Panc1 (cell line): ENCODE measurements at regions not wholly inside any gene's neighbourhood (a gene's known extent, or its start where the extent isn't known, plus 50 kb on each side); places are given as distances from the start of the nearest gene placed in this dataset.

ENCODE experiments used
- ATAC-seq: fragments of 200-7000 bp; cut with Tn5 transposase; 2 replicates; pipeline ENCODE4 v1.9.1; 2020; ENCODE audit warnings: mild to moderate bottlenecking, moderate library complexity
- BruUV-seq: library from RNA; stranded (reverse); fragments of 400-500 nt; replicated peaks from 2 replicates; lab custom pipeline; 2021; lab: Mats Ljungman, UMichigan
- CTCF ChIA-PET: fragments of 300-600 bp; sonication (Branson Sonifier 250); formaldehyde crosslinking; loops from one replicate; lab custom pipeline; 2022; ENCODE audit warnings: antibody characterized with exemption; lab: Charles Lee
- POLR2A ChIA-PET: fragments of 300-600 bp; sonication (Branson Sonifier 250); formaldehyde crosslinking; loops from one replicate; lab custom pipeline; 2022; ENCODE audit warnings: antibody characterized with exemption; lab: Charles Lee
- DNase-seq: peaks from one replicate; pipeline ENCODE4 v3.0.0-alpha.2; 2010; ENCODE audit warnings: low read depth, low spot score
- H3K27ac ChIP-seq: 2 replicates; pipeline ENCODE4 v1.5.1; 2011; ENCODE audit warnings: mild to moderate bottlenecking, low read length, inconsistent platforms
- H3K27me3 ChIP-seq: fragments of 200-500 bp; sonication (Bioruptor generic); 2 replicates; pipeline ENCODE4 v1.6.0; 2014; ENCODE audit warnings: low read length, inconsistent platforms; ENCODE audit not compliant: control insufficient read depth, insufficient read depth
- H3K36me3 ChIP-seq: fragments of 200-500 bp; sonication (Bioruptor generic); 2 replicates; pipeline ENCODE4 v1.5.1; 2014; ENCODE audit warnings: inconsistent platforms, mild to moderate bottlenecking, low read length, moderate library complexity; ENCODE audit not compliant: control insufficient read depth, insufficient read depth
- H3K4me1 ChIP-seq: 2 replicates; pipeline ENCODE4 v1.5.1; 2011; ENCODE audit warnings: inconsistent platforms, mild to moderate bottlenecking, low read length, moderate library complexity; ENCODE audit not compliant: control insufficient read depth, insufficient read depth
- H3K4me3 ChIP-seq, 2 experiments: 2 replicates each; pipeline ENCODE4 v1.5.1; 2011 to 2012; ENCODE audit warnings: low read depth in 2 of 2, low read length in 2 of 2, mild to moderate bottlenecking in 2 of 2, inconsistent platforms in 1 of 2, moderate library complexity in 1 of 2
- H3K9me3 ChIP-seq: fragments of 200-500 bp; sonication (Bioruptor generic); 2 replicates; pipeline ENCODE4 v1.5.1; 2014; ENCODE audit warnings: low read depth, mild to moderate bottlenecking, inconsistent platforms, low read length, moderate library complexity; ENCODE audit not compliant: control insufficient read depth, insufficient read depth
- POLR2AphosphoS5 ChIP-seq: IDR thresholded peaks from 2 replicates; pipeline ENCODE4 v1.6.1; 2012; ENCODE audit warnings: mild to moderate bottlenecking, low read depth, low read length, moderate library complexity
- REST ChIP-seq, 2 experiments: IDR thresholded peaks; 2 replicates each; pipeline ENCODE4 v1.6.1; 2011 to 2012; ENCODE audit warnings: low read depth in 2 of 2, control low read depth in 1 of 2, low read length in 1 of 2, mild to moderate bottlenecking in 1 of 2, moderate library complexity in 1 of 2; ENCODE audit not compliant: insufficient read depth in 1 of 2
- SIN3A ChIP-seq: IDR thresholded peaks from 2 replicates; pipeline ENCODE4 v1.6.1; 2012; ENCODE audit warnings: low read depth, mild to moderate bottlenecking, low read length, moderate library complexity, borderline replicate concordance; ENCODE audit not compliant: insufficient read depth
- TCF7L2 ChIP-seq: IDR thresholded peaks from 2 replicates; pipeline ENCODE4 v1.6.1; 2011; ENCODE audit warnings: mild to moderate bottlenecking, low read depth, low read length, inconsistent platforms
- in situ Hi-C: cut with HindIII; loops from 2 replicates; pipeline ENCODE4 v1.10.0; 2016; ENCODE audit warnings: low sequenced_read_pairs, low pct_unique_long_range_greater_than_20kb
- intact Hi-C: fragments of 100-400 bp; cut with micrococcal nuclease; formaldehyde crosslinking; loops from one replicate; pipeline ENCODE4 v1.10.0; 2022; ENCODE audit not compliant: unreplicated experiment
- TF ChIP-seq, protein P1 (sequence below): fragments of 450-650 bp; IDR thresholded peaks from 2 replicates; pipeline ENCODE4 v1.5.1; 2017; ENCODE audit warnings: mild to moderate bottlenecking

DNA sequence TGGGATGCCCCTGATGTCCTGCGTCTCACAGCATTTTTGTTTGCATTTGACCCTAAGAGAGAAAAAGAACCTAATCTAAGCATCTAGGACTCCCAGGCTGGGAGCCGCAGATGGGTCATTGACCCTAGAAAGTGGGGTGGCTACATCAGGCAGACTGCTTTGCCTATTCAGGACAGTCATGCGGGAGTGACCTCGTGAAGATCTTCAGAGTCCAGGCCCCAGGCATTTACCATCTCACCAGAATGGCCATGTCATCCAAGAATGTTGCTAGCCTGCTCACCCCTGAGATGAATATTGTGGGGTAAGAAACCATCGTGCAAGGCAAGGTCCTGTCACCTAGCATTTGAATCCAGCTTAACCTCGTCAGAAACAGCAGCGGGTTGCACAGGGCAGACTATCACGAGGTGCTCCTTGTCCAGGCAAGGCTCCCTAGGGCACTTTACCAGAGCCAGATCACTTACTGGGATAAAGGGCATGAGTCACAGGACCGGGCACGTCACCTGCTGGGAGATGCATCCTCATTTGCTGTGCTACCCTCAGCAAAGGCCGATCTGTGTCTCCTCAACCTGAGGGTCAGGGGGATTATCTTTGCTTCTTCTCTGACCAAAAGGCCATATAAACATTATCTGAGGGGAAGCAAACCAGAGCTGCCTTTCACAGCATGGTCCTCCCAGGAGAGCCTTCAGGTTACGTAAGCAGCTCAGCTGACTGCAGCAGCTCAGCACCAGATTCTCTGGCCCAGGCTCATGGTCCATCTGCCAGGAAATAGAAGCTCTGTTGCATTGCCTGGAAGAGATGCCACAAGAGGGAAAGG is 162.3 kb downstream of the ACKR3 start:
- POLR2A ChIA-PET, result no interaction called here
- BruUV-seq, result no TSS peak

DNA sequence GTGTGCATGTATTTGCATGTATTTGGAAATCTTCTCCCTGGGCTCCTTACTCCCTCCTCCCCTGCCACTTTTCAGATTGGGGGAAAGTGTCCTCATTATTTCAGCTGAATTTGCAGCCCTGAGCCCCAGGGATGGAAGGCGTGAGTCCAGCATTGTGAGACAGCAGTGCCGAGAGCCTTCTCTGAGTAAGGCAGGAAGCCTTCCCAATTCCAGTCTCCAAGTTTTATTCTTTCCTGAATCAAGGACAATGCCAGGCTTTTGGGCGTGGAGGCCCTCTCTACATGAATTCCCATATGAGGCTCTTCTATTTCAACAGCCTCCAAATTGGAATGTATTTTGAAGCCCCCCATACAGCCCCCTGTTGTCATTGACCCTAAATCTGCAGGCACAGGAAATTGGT is 163.5 kb downstream of the ACKR3 start:
- in situ Hi-C loops, result no loop called here
- ChIA-PET POLR2A (no interaction called here), CTCF (no interaction called here)
- Histone ChIP-seq H3K9me3 (no peaks in the 10 kb centered on the region), H3K27ac (no peak overlapping the region), H3K36me3 (no peaks in the 10 kb centered on the region), H3K4me3 (no peak overlapping the region), H3K4me1 (no peaks in the 10 kb centered on the region), H3K27me3 (peaks cover 5% of the 10 kb centered on the region)
- no peak for TF ChIP-seq SIN3A
- no peak for TF ChIP-seq POLR2AphosphoS5
- TF ChIP-seq TCF7L2, result no peak
- BruUV-seq, result no TSS peak
- intact Hi-C loops, result no loop called here
- no peak for DNase-seq
- no peak for ATAC-seq

More for the DNA sequence above, 162.3 kb downstream of the ACKR3 start:
- Histone ChIP-seq H3K27ac (no peak overlapping the region), H3K4me3 (no peak overlapping the region), H3K36me3 (no peaks in the 10 kb centered on the region), H3K9me3 (no peaks in the 10 kb centered on the region), H3K4me1 (no peaks in the 10 kb centered on the region), H3K27me3 (peaks cover 5% of the 10 kb centered on the region)
- ATAC-seq (no peak), DNase-seq (no peak)
- intact Hi-C loops, result no loop called here
- TF ChIP-seq POLR2AphosphoS5 (no peak), TCF7L2 (no peak), REST (IDR thresholded peaks at IDR 0.05; ENCODE audit: insufficient read depth in 1 of 2, low read depth in 2 of 2, low read length in 1 of 2) (no peak), SIN3A (no peak)
- TF ChIP-seq, protein P1, sequence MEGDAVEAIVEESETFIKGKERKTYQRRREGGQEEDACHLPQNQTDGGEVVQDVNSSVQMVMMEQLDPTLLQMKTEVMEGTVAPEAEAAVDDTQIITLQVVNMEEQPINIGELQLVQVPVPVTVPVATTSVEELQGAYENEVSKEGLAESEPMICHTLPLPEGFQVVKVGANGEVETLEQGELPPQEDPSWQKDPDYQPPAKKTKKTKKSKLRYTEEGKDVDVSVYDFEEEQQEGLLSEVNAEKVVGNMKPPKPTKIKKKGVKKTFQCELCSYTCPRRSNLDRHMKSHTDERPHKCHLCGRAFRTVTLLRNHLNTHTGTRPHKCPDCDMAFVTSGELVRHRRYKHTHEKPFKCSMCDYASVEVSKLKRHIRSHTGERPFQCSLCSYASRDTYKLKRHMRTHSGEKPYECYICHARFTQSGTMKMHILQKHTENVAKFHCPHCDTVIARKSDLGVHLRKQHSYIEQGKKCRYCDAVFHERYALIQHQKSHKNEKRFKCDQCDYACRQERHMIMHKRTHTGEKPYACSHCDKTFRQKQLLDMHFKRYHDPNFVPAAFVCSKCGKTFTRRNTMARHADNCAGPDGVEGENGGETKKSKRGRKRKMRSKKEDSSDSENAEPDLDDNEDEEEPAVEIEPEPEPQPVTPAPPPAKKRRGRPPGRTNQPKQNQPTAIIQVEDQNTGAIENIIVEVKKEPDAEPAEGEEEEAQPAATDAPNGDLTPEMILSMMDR, result no peak
- in situ Hi-C loops, result no loop called here
- CTCF ChIA-PET, result no interaction called here

DNA sequence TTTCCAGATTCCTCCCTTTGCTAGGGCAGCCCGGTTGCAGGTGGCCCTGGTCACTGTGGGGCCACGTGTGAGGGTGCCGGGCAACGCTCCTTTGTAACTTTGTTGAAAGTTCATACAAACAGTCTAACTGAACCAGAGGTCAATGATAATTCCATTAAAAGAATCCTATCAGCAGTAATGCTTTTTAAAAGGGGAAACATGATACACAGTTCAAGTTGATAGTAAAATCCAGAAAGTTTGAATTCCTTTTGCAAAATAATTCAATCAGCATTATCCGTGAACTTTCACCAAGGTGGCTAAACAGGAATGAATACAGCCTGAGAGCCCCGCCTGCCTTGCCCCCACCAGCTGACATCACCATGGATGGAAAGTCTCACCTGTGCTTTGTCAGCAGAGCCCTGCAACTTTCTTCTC is 166.2 kb downstream of the ACKR3 start:
- ATAC-seq (no peak), DNase-seq (no peak)
- ChIA-PET CTCF (no interaction called here), POLR2A (interaction anchor here (0.6 kb wide), 1 partner anchor 161 kb away, joined by 3 read pairs; no protein-coding TSS in a partner anchor)
- intact Hi-C loops (no loop called here), in situ Hi-C loops (no loop called here)
- peaks cover 5% of the 10 kb centered on the region for H3K27me3 ChIP-seq
- H3K27ac ChIP-seq, result no peak overlapping the region
- no peaks in the 10 kb centered on the region for H3K4me1 ChIP-seq
- no peak overlapping the region for H3K4me3 ChIP-seq
- H3K36me3 ChIP-seq, result no peaks in the 10 kb centered on the region
- no peaks in the 10 kb centered on the region for H3K9me3 ChIP-seq
- TF ChIP-seq TCF7L2 (no peak), POLR2AphosphoS5 (no peak), REST (IDR thresholded peaks at IDR 0.05; ENCODE audit: insufficient read depth in 1 of 2, low read depth in 2 of 2, low read length in 1 of 2) (no peak), SIN3A (no peak)
- TF ChIP-seq, protein P1, result no peak
- BruUV-seq, result no TSS peak
